ENCODE measurements at regions not wholly inside any gene's neighbourhood (a gene's known extent, or its start where the extent isn't known, plus 50 kb on each side); places are given as distances from the start of the nearest gene placed in this dataset.

GRCh38 chr12:78407722-78408121 is 456.9 kb upstream of the SYT1 start:
- H3K4me1 ChIP-seq (ENCODE audit: control insufficient read depth, insufficient read depth, low read length): no peaks in the 10 kb centered on the region; the same call in 1 of the 2 replicates
- ChIA-PET POLR2A (ENCODE audit: unreplicated experiment) (no interaction called here), CTCF (no interaction called here)
- ATAC-seq (ENCODE audit: low read depth): no peak
- no peak overlapping the region for H3K4ac ChIP-seq (ENCODE audit: low read depth, low read length)
- no peak overlapping the region for H3K23ac ChIP-seq (ENCODE audit: low read depth, low read length)
- H3K9me3 ChIP-seq (ENCODE audit: control insufficient read depth, insufficient read depth, low read length): no peaks in the 10 kb centered on the region
- no peak for DNase-seq
- no peak overlapping the region for H2BK5ac ChIP-seq (ENCODE audit: low read depth, low read length, poor library complexity, severe bottlenecking)
- WGBS, 2 experiments (ENCODE audit: extremely low coverage in 2 of 2, insufficient read length in 1 of 2): no CpG with 5 or more reads among the region's 2 CpGs
- no peak overlapping the region; the same call in 1 of the 2 replicates for H3K14ac ChIP-seq (replicated peaks; ENCODE audit: low read depth, low read length)
- H3K4me3 ChIP-seq (ENCODE audit: insufficient read depth, low read depth, low read length): no peak overlapping the region
- no peak overlapping the region for H2AK9ac ChIP-seq (replicated peaks; ENCODE audit: low read depth, low read length, poor library complexity)
- H2AFZ ChIP-seq (replicated peaks; ENCODE audit: low read length, poor library complexity): no peak overlapping the region
- no peak overlapping the region for H3K56ac ChIP-seq (ENCODE audit: extremely low read depth, insufficient read depth, low read length)
- no peaks in the 10 kb centered on the region for H3K27me3 ChIP-seq (ENCODE audit: control insufficient read depth, insufficient read depth, low read length)
- intact Hi-C loops (cut with micrococcal nuclease): no loop called here
- H2BK120ac ChIP-seq (ENCODE audit: low read depth, low read length): no peak overlapping the region
- H4K5ac ChIP-seq (ENCODE audit: low read depth, low read length): no peak overlapping the region
- no peak overlapping the region for H2BK15ac ChIP-seq (ENCODE audit: low read depth, low read length)
- H4K20me1 ChIP-seq (ENCODE audit: insufficient read depth, low read length): no peaks in the 10 kb centered on the region
- H3K9ac ChIP-seq (ENCODE audit: low read depth, low read length): no peak overlapping the region
- dilution Hi-C loops (cut with HindIII; ENCODE audit: low sequenced_read_pairs, unreplicated experiment): no loop called here
- H2BK20ac ChIP-seq (ENCODE audit: low read depth, low read length): no peak overlapping the region
- H3K79me1 ChIP-seq (ENCODE audit: low read depth in 1 of 2, low read length in 2 of 2): no peaks in the 10 kb centered on the region
- no peak overlapping the region for H2AK5ac ChIP-seq (ENCODE audit: low read depth, low read length)
- no TSS peak for BruUV-seq (replicated peaks)
- in situ Hi-C loops (cut with MboI; ENCODE audit: low sequenced_read_pairs): no loop called here
- H3K9me1 ChIP-seq (ENCODE audit: insufficient read depth, low read length): no peaks in the 10 kb centered on the region
- no peak overlapping the region for H3K27ac ChIP-seq (ENCODE audit: insufficient read depth, low read length)
- TF ChIP-seq RCOR1 (IDR thresholded peaks at IDR 0.05; ENCODE audit: insufficient replicate concordance, low read length) (no peak), MXI1 (IDR thresholded peaks at IDR 0.05; ENCODE audit: borderline replicate concordance, low read depth, low read length) (no peak), BHLHE40 (IDR thresholded peaks at IDR 0.05; ENCODE audit: low read depth, low read length) (no peak), POLR2A (IDR thresholded peaks at IDR 0.05; ENCODE audit: low read depth, low read length) (no peak), FOS (IDR thresholded peaks at IDR 0.05; ENCODE audit: low read depth, low read length) (no peak), SMC3 (IDR thresholded peaks at IDR 0.05; ENCODE audit: low read depth, low read length) (no peak), CHD1 (IDR thresholded peaks at IDR 0.05; ENCODE audit: low read depth, low read length) (no peak), MAZ (IDR thresholded peaks at IDR 0.05; ENCODE audit: borderline replicate concordance, low read depth, low read length) (no peak), MAFK (IDR thresholded peaks at IDR 0.05; ENCODE audit: low read depth, low read length) (no peak), NFE2L2 (IDR thresholded peaks at IDR 0.05; ENCODE audit: low read depth, low read length) (no peak), CEBPB (IDR thresholded peaks at IDR 0.05; ENCODE audit: low read depth, low read length) (no peak), RFX5 (IDR thresholded peaks at IDR 0.05; ENCODE audit: low read depth, low read length) (no peak), RAD21 (IDR thresholded peaks at IDR 0.05; ENCODE audit: low read length) (no peak), CTCF (conservative IDR thresholded peaks at IDR 0.05; ENCODE audit: low read depth, low read length) (no peak)
- TF ChIP-seq, protein P1, sequence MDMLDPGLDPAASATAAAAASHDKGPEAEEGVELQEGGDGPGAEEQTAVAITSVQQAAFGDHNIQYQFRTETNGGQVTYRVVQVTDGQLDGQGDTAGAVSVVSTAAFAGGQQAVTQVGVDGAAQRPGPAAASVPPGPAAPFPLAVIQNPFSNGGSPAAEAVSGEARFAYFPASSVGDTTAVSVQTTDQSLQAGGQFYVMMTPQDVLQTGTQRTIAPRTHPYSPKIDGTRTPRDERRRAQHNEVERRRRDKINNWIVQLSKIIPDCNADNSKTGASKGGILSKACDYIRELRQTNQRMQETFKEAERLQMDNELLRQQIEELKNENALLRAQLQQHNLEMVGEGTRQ (IDR thresholded peaks at IDR 0.05; ENCODE audit: low read depth, low read length): no peak
- TF ChIP-seq, protein P2, sequence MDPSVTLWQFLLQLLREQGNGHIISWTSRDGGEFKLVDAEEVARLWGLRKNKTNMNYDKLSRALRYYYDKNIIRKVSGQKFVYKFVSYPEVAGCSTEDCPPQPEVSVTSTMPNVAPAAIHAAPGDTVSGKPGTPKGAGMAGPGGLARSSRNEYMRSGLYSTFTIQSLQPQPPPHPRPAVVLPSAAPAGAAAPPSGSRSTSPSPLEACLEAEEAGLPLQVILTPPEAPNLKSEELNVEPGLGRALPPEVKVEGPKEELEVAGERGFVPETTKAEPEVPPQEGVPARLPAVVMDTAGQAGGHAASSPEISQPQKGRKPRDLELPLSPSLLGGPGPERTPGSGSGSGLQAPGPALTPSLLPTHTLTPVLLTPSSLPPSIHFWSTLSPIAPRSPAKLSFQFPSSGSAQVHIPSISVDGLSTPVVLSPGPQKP (IDR thresholded peaks at IDR 0.05; ENCODE audit: borderline replicate concordance, low read depth, low read length): no peak
- no peak overlapping the region for H4K91ac ChIP-seq (ENCODE audit: insufficient read depth, low read depth, low read length)
- no peak overlapping the region for H4K8ac ChIP-seq (ENCODE audit: low read depth in 2 of 2, low read length in 2 of 2)
- no peak overlapping the region for H3K18ac ChIP-seq (ENCODE audit: low read depth, low read length)
- H3K36me3 ChIP-seq (ENCODE audit: control insufficient read depth, insufficient read depth, low read length): no peaks in the 10 kb centered on the region
- no peak overlapping the region for H3K4me2 ChIP-seq (ENCODE audit: low read depth, low read length)
